ENCODE measurements at regions not wholly inside any gene's neighbourhood (a gene's known extent, or its start where the extent isn't known, plus 50 kb on each side); places are given as distances from the start of the nearest gene placed in this dataset.
"Not testable (repeated sequence)": the region's sequence is repeated elsewhere in the genome, so short reads cannot be mapped to it uniquely, and the experiment has no call there.

- Histone ChIP-seq H4K20me1 (ENCODE audit: insufficient read depth, low read length) (no peaks in the 10 kb centered on the region), H3K79me2 (ENCODE audit: low read length) (no peaks in the 10 kb centered on the region), H3K27ac (ENCODE audit: low read length) (no peak overlapping the region), H3K36me3 (replicated peaks; ENCODE audit: low read depth, low read length) (no peaks in the 10 kb centered on the region), H3K27me3 (ENCODE audit: low read depth, low read length) (peaks cover 4% of the 10 kb centered on the region; the same call in 1 of the 2 replicates), H3K9ac (ENCODE audit: low read length) (no peak overlapping the region), H2AFZ (ENCODE audit: low read depth, low read length) (no peak overlapping the region), H3K9me3 (ENCODE audit: insufficient read depth, low read length) (no peaks in the 10 kb centered on the region), H3K4me1 (ENCODE audit: low read length) (no peaks in the 10 kb centered on the region), H3K4me3 (ENCODE audit: low read length) (no peak overlapping the region), H3K4me2 (ENCODE audit: low read length) (peak overlapping the region; percentile 8; the same call in 1 of the 2 replicates)
- TF ChIP-seq EZH2phosphoT487 (IDR thresholded peaks at IDR 0.05; ENCODE audit: low read depth) (no peak), CTCF (IDR thresholded peaks at IDR 0.05; ENCODE audit: low read depth, low read length) (no peak)
Observed at GRCh38 chr11:46210133-46210636, 67.3 kb upstream of the CREB3L1 start.

GRCh38 chr11:46209624-46210023, 67.8 kb upstream of the CREB3L1 start:
- H3K9ac ChIP-seq (ENCODE audit: low read length); H3K9me3 ChIP-seq (ENCODE audit: insufficient read depth, low read length); H2AFZ ChIP-seq (ENCODE audit: low read depth, low read length); H4K20me1 ChIP-seq (ENCODE audit: insufficient read depth, low read length); H3K27me3 ChIP-seq (ENCODE audit: low read depth, low read length); H3K4me2 ChIP-seq (ENCODE audit: low read length); H3K27ac ChIP-seq (ENCODE audit: low read length); H3K4me1 ChIP-seq (ENCODE audit: low read length); H3K79me2 ChIP-seq (ENCODE audit: low read length); H3K36me3 ChIP-seq (replicated peaks; ENCODE audit: low read depth, low read length); H3K4me3 ChIP-seq (ENCODE audit: low read length): not testable (repeated sequence)

DNA sequence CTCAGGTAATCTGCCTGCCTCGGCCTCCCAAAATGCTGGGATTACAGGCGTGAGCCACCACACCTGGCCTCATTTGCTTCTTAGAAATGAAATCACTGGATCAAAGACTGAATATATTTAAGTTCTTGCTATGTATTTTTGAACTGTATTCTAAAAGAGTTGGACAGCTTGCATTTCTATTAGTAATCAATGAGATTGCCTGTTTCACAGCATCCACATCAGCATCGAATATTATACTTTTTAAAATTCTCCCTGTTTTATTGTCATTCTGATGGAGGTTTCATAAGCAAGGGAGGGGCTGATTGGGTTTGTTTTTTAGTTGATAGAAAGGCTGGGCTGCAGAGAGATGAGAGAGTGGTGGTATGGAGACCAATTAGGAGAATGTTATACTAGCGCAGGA, 68.7 kb upstream of the CREB3L1 start:
- H3K4me3 ChIP-seq (ENCODE audit: low read length) = no peak overlapping the region
- H3K4me2 ChIP-seq (ENCODE audit: low read length) = no peak overlapping the region
- H2AFZ ChIP-seq (ENCODE audit: low read depth, low read length) = no peak overlapping the region
- H3K79me2 ChIP-seq (ENCODE audit: low read length) = no peaks in the 10 kb centered on the region
- no peak overlapping the region for H3K27ac ChIP-seq (ENCODE audit: low read length)
- no peaks in the 10 kb centered on the region for H3K4me1 ChIP-seq (ENCODE audit: low read length)
- no peak overlapping the region for H3K9ac ChIP-seq (ENCODE audit: low read length)
- H3K27me3 ChIP-seq (ENCODE audit: low read depth, low read length) = peaks cover 9% of the 10 kb centered on the region; the same call in 1 of the 2 replicates
- no peaks in the 10 kb centered on the region for H4K20me1 ChIP-seq (ENCODE audit: insufficient read depth, low read length)
- H3K36me3 ChIP-seq (replicated peaks; ENCODE audit: low read depth, low read length) = no peaks in the 10 kb centered on the region
- TF ChIP-seq CTCF (IDR thresholded peaks at IDR 0.05; ENCODE audit: low read depth, low read length) (no peak), EZH2phosphoT487 (IDR thresholded peaks at IDR 0.05; ENCODE audit: low read depth) (no peak)
- no peaks in the 10 kb centered on the region for H3K9me3 ChIP-seq (ENCODE audit: insufficient read depth, low read length)

GRCh38 chr11:46207270-46207669, 70.2 kb upstream of the CREB3L1 start:
- H4K20me1 ChIP-seq (ENCODE audit: insufficient read depth, low read length) = no peaks in the 10 kb centered on the region
- H2AFZ ChIP-seq (ENCODE audit: low read depth, low read length) = no peak overlapping the region
- no peak overlapping the region for H3K4me2 ChIP-seq (ENCODE audit: low read length)
- TF ChIP-seq CTCF (IDR thresholded peaks at IDR 0.05; ENCODE audit: low read depth, low read length) = no peak
- TF ChIP-seq EZH2phosphoT487 (IDR thresholded peaks at IDR 0.05; ENCODE audit: low read depth) = no peak
- H3K79me2 ChIP-seq (ENCODE audit: low read length) = no peaks in the 10 kb centered on the region
- H3K9ac ChIP-seq (ENCODE audit: low read length) = no peak overlapping the region
- no peaks in the 10 kb centered on the region for H3K9me3 ChIP-seq (ENCODE audit: insufficient read depth, low read length)
- H3K27ac ChIP-seq (ENCODE audit: low read length) = no peak overlapping the region
- H3K4me3 ChIP-seq (ENCODE audit: low read length) = no peak overlapping the region
- H3K4me1 ChIP-seq (ENCODE audit: low read length) = no peaks in the 10 kb centered on the region
- H3K27me3 ChIP-seq (ENCODE audit: low read depth, low read length) = peaks cover 14% of the 10 kb centered on the region; the same call in 1 of the 2 replicates
- H3K36me3 ChIP-seq (replicated peaks; ENCODE audit: low read depth, low read length) = no peaks in the 10 kb centered on the region

DNA sequence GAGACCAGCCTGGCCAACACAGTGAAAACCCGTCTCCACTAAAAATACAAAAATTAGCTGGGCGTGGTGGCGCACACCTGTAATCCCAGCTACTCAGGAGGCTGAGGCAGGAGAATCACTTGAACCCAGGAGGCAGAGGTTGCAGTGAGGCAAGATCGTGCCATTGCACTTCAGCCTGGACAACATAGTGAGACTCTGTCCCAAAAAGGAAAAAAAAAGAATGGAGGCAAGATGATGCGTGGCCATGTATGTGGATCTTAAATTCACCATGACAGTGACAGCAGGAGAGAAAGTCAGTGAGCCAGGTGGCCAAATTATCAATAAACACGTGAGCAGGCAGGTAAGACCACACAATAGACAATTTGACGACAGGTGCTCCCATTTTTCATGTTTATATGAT, 73.0 kb upstream of the CREB3L1 start:
- not testable (repeated sequence) for H3K36me3 ChIP-seq (replicated peaks; ENCODE audit: low read depth, low read length)

More for the DNA sequence above, 73.0 kb upstream of the CREB3L1 start:
- H2AFZ ChIP-seq (ENCODE audit: low read depth, low read length); H4K20me1 ChIP-seq (ENCODE audit: insufficient read depth, low read length); H3K27ac ChIP-seq (ENCODE audit: low read length); H3K4me3 ChIP-seq (ENCODE audit: low read length); H3K79me2 ChIP-seq (ENCODE audit: low read length); H3K4me2 ChIP-seq (ENCODE audit: low read length); H3K9ac ChIP-seq (ENCODE audit: low read length); H3K9me3 ChIP-seq (ENCODE audit: insufficient read depth, low read length); H3K4me1 ChIP-seq (ENCODE audit: low read length): not testable (repeated sequence)
- H3K27me3 ChIP-seq (ENCODE audit: low read depth, low read length) = peaks cover 22% of the 10 kb centered on the region
